Uterus (tissue), 3 donors: ENCODE measurements at regions not wholly inside any gene's neighbourhood (a gene's known extent, or its start where the extent isn't known, plus 50 kb on each side); places are given as distances from the start of the nearest gene placed in this dataset.

Experiments
- DNase-seq, 2 donors: peaks; one replicate each; pipeline ENCODE4 v3.0.0-alpha.2; 2019 to 2020
- H3K27ac ChIP-seq, 2 donors: fragments of 200-600 bp; sonication (generic); 1 replicate in 1 of 2; 2 replicates in 1 of 2; pipeline ENCODE4 v1.5.1; 2016 to 2018
- H3K27me3 ChIP-seq, 2 donors: fragments of 200-600 bp; sonication (generic); one replicate each; pipeline ENCODE4 v1.5.1; 2018 to 2019; ENCODE audit warnings: control low read depth in 1 of 2
- H3K36me3 ChIP-seq, 2 donors: fragments of 200-600 bp; sonication (generic); one replicate each; pipeline ENCODE4 v1.5.1; 2019; ENCODE audit warnings: control low read depth in 1 of 2
- H3K4me1 ChIP-seq, 2 donors: fragments of 200-600 bp; sonication (generic); one replicate each; pipeline ENCODE4 v1.5.1; 2018 to 2019; ENCODE audit warnings: control low read depth in 1 of 2
- H3K4me3 ChIP-seq, 2 donors: fragments of 200-600 bp; sonication (generic); 1 replicate in 1 of 2; 2 replicates in 1 of 2; pipeline ENCODE4 v1.5.1; 2018 to 2019; ENCODE audit warnings: mild to moderate bottlenecking in 1 of 2
- H3K9me3 ChIP-seq, 2 donors: fragments of 200-600 bp; sonication (generic); one replicate each; pipeline ENCODE4 v1.5.1; 2019; ENCODE audit warnings: control low read depth in 1 of 2
- CTCF ChIP-seq, 4 experiments: fragments of 200-600 bp in 2 of 4; fragments of 450-650 bp in 2 of 4; sonication (generic) in 2 of 4; IDR thresholded peaks; one replicate each; pipeline ENCODE4 v1.5.1; 2016 to 2019; ENCODE audit warnings: antibody characterized with exemption in 4 of 4, mild to moderate bottlenecking in 2 of 4, moderate library complexity in 1 of 4
- POLR2A ChIP-seq, 2 donors: fragments of 450-650 bp; IDR thresholded peaks; one replicate each; pipeline ENCODE4 v1.6.1; 2016; ENCODE audit warnings: antibody characterized with exemption in 2 of 2, mild to moderate bottlenecking in 1 of 2, moderate library complexity in 1 of 2
- intact Hi-C: fragments of 100-400 bp; cut with DNase I; formaldehyde crosslinking; loops from one replicate; pipeline ENCODE4 v1.15.1; 2023; ENCODE audit warnings: low total_unique reads
- donor health status: DM: yes; HTN: yes; CAD: no.

GRCh38 chr4:23991444-23991843 is 101.6 kb upstream of the PPARGC1A start:
- H3K36me3 ChIP-seq: no peaks in the 10 kb centered on the region
- H3K27me3 ChIP-seq: no peaks in the 10 kb centered on the region
- H3K4me3 ChIP-seq: no peak overlapping the region
- TF ChIP-seq CTCF (IDR thresholded peaks at IDR 0.05) (no peak), POLR2A (IDR thresholded peaks at IDR 0.05) (no peak)
- intact Hi-C loops: no loop called here
- H3K27ac ChIP-seq: no peak overlapping the region
- no peaks in the 10 kb centered on the region for H3K9me3 ChIP-seq
- DNase-seq: no peak
- no peaks in the 10 kb centered on the region for H3K4me1 ChIP-seq

- Histone ChIP-seq H3K4me3 (no peak overlapping the region), H3K9me3 (no peaks in the 10 kb centered on the region), H3K4me1 (no peaks in the 10 kb centered on the region), H3K36me3 (no peaks in the 10 kb centered on the region), H3K27ac (no peak overlapping the region), H3K27me3 (no peaks in the 10 kb centered on the region)
- DNase-seq: no peak
- no peak for TF ChIP-seq POLR2A (IDR thresholded peaks at IDR 0.05)
- no peak for TF ChIP-seq CTCF (IDR thresholded peaks at IDR 0.05)
- intact Hi-C loops: no loop called here
Observed at GRCh38 chr4:23986270-23986669, 96.4 kb upstream of the PPARGC1A start.

GRCh38 chr4:23981328-23981727 is 91.5 kb upstream of the PPARGC1A start:
- no peaks in the 10 kb centered on the region for H3K4me1 ChIP-seq
- no peak overlapping the region for H3K4me3 ChIP-seq
- H3K27me3 ChIP-seq: no peaks in the 10 kb centered on the region
- TF ChIP-seq POLR2A (IDR thresholded peaks at IDR 0.05) (no peak), CTCF (IDR thresholded peaks at IDR 0.05) (no peak)
- DNase-seq: no peak
- H3K36me3 ChIP-seq: no peaks in the 10 kb centered on the region
- H3K9me3 ChIP-seq: no peaks in the 10 kb centered on the region
- intact Hi-C loops: no loop called here
- H3K27ac ChIP-seq: no peak overlapping the region

- no peaks in the 10 kb centered on the region for H3K27me3 ChIP-seq
- H3K36me3 ChIP-seq: no peaks in the 10 kb centered on the region
- H3K4me3 ChIP-seq: no peak overlapping the region
- intact Hi-C loops: no loop called here
- no peak for DNase-seq
- no peak overlapping the region for H3K27ac ChIP-seq
- H3K9me3 ChIP-seq: no peaks in the 10 kb centered on the region
- H3K4me1 ChIP-seq: no peaks in the 10 kb centered on the region
- TF ChIP-seq POLR2A (IDR thresholded peaks at IDR 0.05): no peak
- no peak for TF ChIP-seq CTCF (IDR thresholded peaks at IDR 0.05)
Observed at GRCh38 chr4:23979534-23979933, 89.7 kb upstream of the PPARGC1A start.

- no peak overlapping the region for H3K27ac ChIP-seq
- no peaks in the 10 kb centered on the region for H3K9me3 ChIP-seq
- no peak for DNase-seq
- intact Hi-C loops: no loop called here
- TF ChIP-seq POLR2A (IDR thresholded peaks at IDR 0.05) (no peak), CTCF (IDR thresholded peaks at IDR 0.05) (no peak)
- H3K36me3 ChIP-seq: no peaks in the 10 kb centered on the region
- H3K4me3 ChIP-seq: no peak overlapping the region
- H3K4me1 ChIP-seq: no peaks in the 10 kb centered on the region
- H3K27me3 ChIP-seq: no peaks in the 10 kb centered on the region
Observed at GRCh38 chr4:23978002-23978401, 88.2 kb upstream of the PPARGC1A start.
